SK-N-SH (cell line): ENCODE measurements at regions not wholly inside any gene's neighbourhood (a gene's known extent, or its start where the extent isn't known, plus 50 kb on each side); places are given as distances from the start of the nearest gene placed in this dataset.
A peak's percentile ranks its signal among the peaks of the same experiment; 100 is the strongest.

ENCODE experiments used
- CTCF ChIA-PET: fragments of 300-600, 350-600 bp; formaldehyde crosslinking; extraction: SDS; loops from one replicate; lab custom pipeline; 2021; lab: Yijun Ruan, JAX
- POLR2A ChIA-PET: fragments of 350-600 bp; sonication (Branson Sonifier 250); formaldehyde crosslinking; extraction: SDS; loops from one replicate; lab custom pipeline; 2020; ENCODE audit warnings: antibody characterized with exemption, inconsistent platforms; lab: Yijun Ruan, JAX
- DNase-seq: peaks from one replicate; pipeline ENCODE4 v3.0.0; 2012
- H2AFZ ChIP-seq: fragments of 200-600 bp; sonication (generic); 2 replicates; pipeline ENCODE4 v1.8.1; 2016; ENCODE audit warnings: antibody characterized with exemption, mild to moderate bottlenecking, low read depth
- H3F3A ChIP-seq: fragments of 200-600 bp; sonication (generic); replicated peaks from 2 replicates; pipeline ENCODE3; 2016; ENCODE audit warnings: antibody characterized with exemption, mild to moderate bottlenecking; ENCODE audit not compliant: insufficient read depth
- H3K27ac ChIP-seq, 2 experiments: fragments of 200-500 bp in 1 of 2; fragments of 200-600 bp in 1 of 2; sonication (Bioruptor generic) in 1 of 2; sonication (generic), shearing (Covaris generic) in 1 of 2; 2 replicates each; pipeline versions ENCODE4 v1.5.1 to v1.6.1; 2014 to 2016; ENCODE audit warnings: low read depth in 2 of 2, inconsistent platforms in 1 of 2, low read length in 1 of 2, mild to moderate bottlenecking in 1 of 2, mixed read lengths in 1 of 2
- H3K27me3 ChIP-seq: fragments of 200-600 bp; sonication (generic), shearing (Covaris generic); 2 replicates; pipeline ENCODE4 v1.6.1; 2016; ENCODE audit warnings: mixed run types; ENCODE audit not compliant: insufficient read depth
- H3K36me3 ChIP-seq, 2 experiments: fragments of 200-500 bp in 1 of 2; fragments of 200-600 bp in 1 of 2; sonication (Bioruptor generic) in 1 of 2; sonication (generic) in 1 of 2; replicated peaks in 1 of 2; 2 replicates each; pipeline versions ENCODE3 to v1.5.1; 2014 to 2016; ENCODE audit warnings: low read length in 1 of 2, mild to moderate bottlenecking in 1 of 2; ENCODE audit not compliant: insufficient read depth in 2 of 2, control insufficient read depth in 1 of 2
- H3K4me1 ChIP-seq, 2 experiments: fragments of 200-500 bp in 1 of 2; fragments of 200-600 bp in 1 of 2; sonication (Bioruptor generic) in 1 of 2; sonication (generic), shearing (Covaris generic) in 1 of 2; 2 replicates each; pipeline versions ENCODE4 v1.5.1 to v1.6.1; 2014 to 2016; ENCODE audit warnings: low read depth in 1 of 2, low read length in 1 of 2, mixed run types in 1 of 2; ENCODE audit not compliant: insufficient read depth in 2 of 2, control insufficient read depth in 1 of 2
- H3K4me2 ChIP-seq: fragments of 200-600 bp; sonication (generic), shearing (Covaris generic); 2 replicates; pipeline ENCODE4 v1.6.1; 2017; ENCODE audit warnings: mixed run types
- H3K4me3 ChIP-seq, 2 experiments: fragments of 200-500 bp in 1 of 2; fragments of 200-600 bp in 1 of 2; sonication (Bioruptor generic) in 1 of 2; sonication (generic), shearing (Covaris generic) in 1 of 2; 2 replicates each; pipeline versions ENCODE4 v1.5.1 to v1.8.1; 2014 to 2016; ENCODE audit warnings: low read depth in 2 of 2, inconsistent platforms in 1 of 2, low read length in 1 of 2, mild to moderate bottlenecking in 1 of 2, mixed read lengths in 1 of 2, moderate library complexity in 1 of 2
- H3K79me2 ChIP-seq: fragments of 200-600 bp; sonication (generic); 2 replicates; pipeline ENCODE4 v1.8.1; 2017; ENCODE audit warnings: mild to moderate bottlenecking; ENCODE audit not compliant: insufficient read depth
- H3K9ac ChIP-seq: fragments of 200-600 bp; sonication (generic); 2 replicates; pipeline ENCODE4 v1.6.1; 2017; ENCODE audit warnings: mixed run types
- H3K9me2 ChIP-seq: fragments of 200-600 bp; sonication (generic); 2 replicates; pipeline ENCODE4 v1.6.1; 2017; ENCODE audit warnings: mixed run types
- H3K9me3 ChIP-seq: fragments of 200-600 bp; sonication (generic); 2 replicates; pipeline ENCODE4 v1.6.1; 2017; ENCODE audit warnings: mixed run types, mild to moderate bottlenecking, moderate library complexity
- H4K20me1 ChIP-seq: fragments of 200-600 bp; sonication (generic); 2 replicates; pipeline ENCODE4 v1.6.1; 2017; ENCODE audit warnings: mild to moderate bottlenecking, mixed run types; ENCODE audit not compliant: insufficient read depth
- ELF1 ChIP-seq: IDR thresholded peaks from 2 replicates; pipeline ENCODE4 v1.4.0; 2012
- EP300 ChIP-seq, 2 experiments: IDR thresholded peaks; 2 replicates each; pipeline versions ENCODE4 v1.4.0 to v1.6.1; 2012; ENCODE audit warnings: borderline replicate concordance in 1 of 2, low read depth in 1 of 2, low read length in 1 of 2
- EZH2phosphoT487 ChIP-seq: fragments of 200-600 bp; sonication (generic); IDR thresholded peaks from 2 replicates; pipeline ENCODE4 v1.6.1; 2017; ENCODE audit warnings: low read depth, mixed run types, mild to moderate bottlenecking, antibody characterized with exemption, moderate library complexity, borderline replicate concordance
- FOSL2 ChIP-seq: IDR thresholded peaks from 2 replicates; pipeline ENCODE4 v1.4.0; 2012; ENCODE audit warnings: low read depth, mild to moderate bottlenecking, moderate library complexity, borderline replicate concordance
- GABPA ChIP-seq: IDR thresholded peaks from 2 replicates; pipeline ENCODE4 v1.4.0; 2012; ENCODE audit warnings: low read depth, mild to moderate bottlenecking
- GATA2 ChIP-seq: sonication (generic); formaldehyde crosslinking; IDR thresholded peaks from 2 replicates; pipeline ENCODE4 v1.5.0; 2020; ENCODE audit warnings: mild to moderate bottlenecking, missing genetic modification reagents
- MXI1 ChIP-seq: IDR thresholded peaks from 2 replicates; pipeline ENCODE4 v1.6.1; 2012; ENCODE audit warnings: mild to moderate bottlenecking, low read depth, low read length, improper control_type of control experiment
- RCOR1 ChIP-seq: fragments of 150-350 bp; IDR thresholded peaks from 2 replicates; pipeline ENCODE4 v1.6.1; 2017; ENCODE audit warnings: antibody characterized with exemption, low read length
- RFX5 ChIP-seq: IDR thresholded peaks from 2 replicates; pipeline ENCODE4 v1.6.1; 2012; ENCODE audit warnings: mild to moderate bottlenecking, improper control_type of control experiment, low read length
- RXRA ChIP-seq: IDR thresholded peaks from 2 replicates; pipeline ENCODE4 v1.4.0; 2012; ENCODE audit warnings: low read depth, mild to moderate bottlenecking, borderline replicate concordance
- SIN3A ChIP-seq: IDR thresholded peaks from 2 replicates; pipeline ENCODE4 v1.6.1; 2012; ENCODE audit warnings: low read depth, mild to moderate bottlenecking, low read length, moderate library complexity, borderline replicate concordance
- TAF1 ChIP-seq: IDR thresholded peaks from 2 replicates; pipeline ENCODE4 v1.6.1; 2012; ENCODE audit warnings: low read depth, mild to moderate bottlenecking, low read length, moderate library complexity, borderline replicate concordance
- TCF12 ChIP-seq: IDR thresholded peaks from 2 replicates; pipeline ENCODE4 v1.4.0; 2012
- WGBS: methylation state at CpG from one replicate; pipeline ENCODE4 v1.1.6; 2017; ENCODE audit warnings: low lambda C conversion rate; 5-methylcytosine and 5-hydroxymethylcytosine counted together
- TF ChIP-seq, protein P1 (sequence below): IDR thresholded peaks from 2 replicates; pipeline ENCODE4 v1.4.0; 2012; ENCODE audit warnings: low read depth, borderline replicate concordance
- TF ChIP-seq, protein P2 (sequence below): IDR thresholded peaks from 2 replicates; pipeline ENCODE4; 2012
- TF ChIP-seq, protein P3 (sequence below): IDR thresholded peaks from 2 replicates; pipeline ENCODE4 v1.4.0; 2012; ENCODE audit warnings: low read depth
- TF ChIP-seq, protein P4 (sequence below): fragments of 150-350 bp; IDR thresholded peaks from 2 replicates; pipeline ENCODE4 v1.6.1; 2017; ENCODE audit warnings: antibody characterized with exemption, low read length, low read depth, borderline replicate concordance
- TF ChIP-seq, protein P5 (sequence below): IDR thresholded peaks from 2 replicates; pipeline ENCODE4 v1.4.0; 2012; ENCODE audit warnings: low read depth, borderline replicate concordance
- TF ChIP-seq, protein P6 (sequence below): IDR thresholded peaks from 2 replicates; pipeline ENCODE4 v1.6.1; 2012; ENCODE audit warnings: mild to moderate bottlenecking, low read depth, low read length, moderate library complexity

DNA sequence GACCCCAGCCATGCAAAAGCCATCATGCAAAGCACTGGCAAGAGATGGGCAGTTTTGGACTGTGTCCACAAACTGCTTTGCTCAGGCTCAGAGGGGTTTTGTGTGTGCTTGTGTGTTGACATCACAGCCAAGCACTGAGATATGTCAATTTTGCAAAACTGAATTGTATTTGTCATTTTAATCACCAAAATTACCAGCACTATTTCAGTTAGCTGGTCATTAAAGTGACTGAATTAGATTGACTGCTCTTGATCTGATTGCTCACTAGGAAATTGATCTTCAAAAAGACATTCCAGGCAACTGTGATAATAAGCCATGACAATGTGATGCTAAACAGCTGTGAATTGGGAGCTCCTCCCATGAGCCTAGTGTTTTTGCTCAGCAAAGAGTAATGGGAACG, 337.3 kb upstream of the GNPDA2 start (continued):
- peak in 1 of 2 experiments; percentile 74; a peak in 2 of 4 replicates for TF ChIP-seq EP300 (IDR thresholded peaks at IDR 0.05; ENCODE audit: borderline replicate concordance in 1 of 2, low read depth in 1 of 2, low read length in 1 of 2)
- TF ChIP-seq TCF12: peak; percentile 30; the same call in 1 of the 2 replicates
- TF ChIP-seq TAF1: no peak
- no peak for TF ChIP-seq MXI1
- no peak for TF ChIP-seq GABPA
- TF ChIP-seq RCOR1: peak; percentile 91
- TF ChIP-seq, protein P1, sequence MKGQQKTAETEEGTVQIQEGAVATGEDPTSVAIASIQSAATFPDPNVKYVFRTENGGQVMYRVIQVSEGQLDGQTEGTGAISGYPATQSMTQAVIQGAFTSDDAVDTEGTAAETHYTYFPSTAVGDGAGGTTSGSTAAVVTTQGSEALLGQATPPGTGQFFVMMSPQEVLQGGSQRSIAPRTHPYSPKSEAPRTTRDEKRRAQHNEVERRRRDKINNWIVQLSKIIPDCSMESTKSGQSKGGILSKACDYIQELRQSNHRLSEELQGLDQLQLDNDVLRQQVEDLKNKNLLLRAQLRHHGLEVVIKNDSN: no peak
- TF ChIP-seq, protein P2, sequence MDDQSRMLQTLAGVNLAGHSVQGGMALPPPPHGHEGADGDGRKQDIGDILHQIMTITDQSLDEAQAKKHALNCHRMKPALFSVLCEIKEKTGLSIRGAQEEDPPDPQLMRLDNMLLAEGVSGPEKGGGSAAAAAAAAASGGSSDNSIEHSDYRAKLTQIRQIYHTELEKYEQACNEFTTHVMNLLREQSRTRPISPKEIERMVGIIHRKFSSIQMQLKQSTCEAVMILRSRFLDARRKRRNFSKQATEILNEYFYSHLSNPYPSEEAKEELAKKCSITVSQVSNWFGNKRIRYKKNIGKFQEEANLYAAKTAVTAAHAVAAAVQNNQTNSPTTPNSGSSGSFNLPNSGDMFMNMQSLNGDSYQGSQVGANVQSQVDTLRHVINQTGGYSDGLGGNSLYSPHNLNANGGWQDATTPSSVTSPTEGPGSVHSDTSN: no peak
- TF ChIP-seq, protein P3, sequence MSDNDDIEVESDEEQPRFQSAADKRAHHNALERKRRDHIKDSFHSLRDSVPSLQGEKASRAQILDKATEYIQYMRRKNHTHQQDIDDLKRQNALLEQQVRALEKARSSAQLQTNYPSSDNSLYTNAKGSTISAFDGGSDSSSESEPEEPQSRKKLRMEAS: no peak
- no peak for TF ChIP-seq EZH2phosphoT487
- TF ChIP-seq SIN3A: no peak
- no peak for TF ChIP-seq RFX5
- TF ChIP-seq ELF1: no peak
- TF ChIP-seq, all 33 proteins: peak for 7

DNA sequence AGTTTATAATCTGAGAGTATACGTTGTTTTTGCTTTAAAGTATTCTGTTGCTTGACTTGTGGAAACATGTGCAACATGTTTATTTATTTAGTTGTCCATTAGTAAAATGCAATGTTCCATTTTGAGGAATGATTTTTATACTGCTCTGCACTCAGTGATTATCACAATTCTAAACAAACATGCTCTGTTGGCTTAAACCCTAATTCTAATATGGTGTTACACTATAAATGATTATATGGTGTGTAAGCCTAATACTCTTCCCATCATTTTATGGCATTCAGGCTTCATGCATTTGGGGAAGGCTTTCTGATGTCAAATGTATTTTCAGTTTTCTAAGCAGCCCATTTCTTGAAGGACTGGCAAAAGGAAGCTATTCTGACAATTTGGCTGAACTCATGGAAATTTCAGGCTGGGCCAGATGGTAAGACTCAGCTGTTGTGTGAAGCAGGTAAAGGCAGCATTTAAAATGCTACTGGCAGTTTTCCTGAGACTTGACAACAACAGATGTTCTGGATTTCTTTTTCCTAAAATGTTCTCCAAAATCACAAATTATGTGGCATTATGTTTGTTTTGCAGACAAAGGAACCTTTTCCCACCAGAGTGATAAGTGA, 336.7 kb upstream of the GNPDA2 start:
- Histone ChIP-seq H3K4me1 (no peaks in the 10 kb centered on the region; a peak in 1 of 4 replicates), H2AFZ (no peak overlapping the region), H3K9ac (no peak overlapping the region), H3K9me2 (no peaks in the 10 kb centered on the region), H3F3A (no peaks in the 10 kb centered on the region), H3K79me2 (no peaks in the 10 kb centered on the region), H3K27ac (peak overlapping the region in 1 of 2 experiments; percentile 16; a peak in 1 of 4 replicates), H3K9me3 (no peaks in the 10 kb centered on the region; the same call in 1 of the 2 replicates), H4K20me1 (no peaks in the 10 kb centered on the region), H3K4me2 (no peak overlapping the region), H3K36me3 (no peaks in the 10 kb centered on the region), H3K27me3 (no peaks in the 10 kb centered on the region), H3K4me3 (no peak overlapping the region)
- CTCF ChIA-PET: no interaction called here
- no peak for DNase-seq
- WGBS: 0% methylated on average over 1 of the region's 1 CpG
- POLR2A ChIA-PET: no interaction called here
- TF ChIP-seq RXRA (no peak), FOSL2 (no peak), EP300 (IDR thresholded peaks at IDR 0.05; ENCODE audit: borderline replicate concordance in 1 of 2, low read depth in 1 of 2, low read length in 1 of 2) (no peak), TCF12 (no peak), GATA2 (no peak)
- TF ChIP-seq, protein P4, sequence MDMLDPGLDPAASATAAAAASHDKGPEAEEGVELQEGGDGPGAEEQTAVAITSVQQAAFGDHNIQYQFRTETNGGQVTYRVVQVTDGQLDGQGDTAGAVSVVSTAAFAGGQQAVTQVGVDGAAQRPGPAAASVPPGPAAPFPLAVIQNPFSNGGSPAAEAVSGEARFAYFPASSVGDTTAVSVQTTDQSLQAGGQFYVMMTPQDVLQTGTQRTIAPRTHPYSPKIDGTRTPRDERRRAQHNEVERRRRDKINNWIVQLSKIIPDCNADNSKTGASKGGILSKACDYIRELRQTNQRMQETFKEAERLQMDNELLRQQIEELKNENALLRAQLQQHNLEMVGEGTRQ: no peak
- TF ChIP-seq, protein P5, sequence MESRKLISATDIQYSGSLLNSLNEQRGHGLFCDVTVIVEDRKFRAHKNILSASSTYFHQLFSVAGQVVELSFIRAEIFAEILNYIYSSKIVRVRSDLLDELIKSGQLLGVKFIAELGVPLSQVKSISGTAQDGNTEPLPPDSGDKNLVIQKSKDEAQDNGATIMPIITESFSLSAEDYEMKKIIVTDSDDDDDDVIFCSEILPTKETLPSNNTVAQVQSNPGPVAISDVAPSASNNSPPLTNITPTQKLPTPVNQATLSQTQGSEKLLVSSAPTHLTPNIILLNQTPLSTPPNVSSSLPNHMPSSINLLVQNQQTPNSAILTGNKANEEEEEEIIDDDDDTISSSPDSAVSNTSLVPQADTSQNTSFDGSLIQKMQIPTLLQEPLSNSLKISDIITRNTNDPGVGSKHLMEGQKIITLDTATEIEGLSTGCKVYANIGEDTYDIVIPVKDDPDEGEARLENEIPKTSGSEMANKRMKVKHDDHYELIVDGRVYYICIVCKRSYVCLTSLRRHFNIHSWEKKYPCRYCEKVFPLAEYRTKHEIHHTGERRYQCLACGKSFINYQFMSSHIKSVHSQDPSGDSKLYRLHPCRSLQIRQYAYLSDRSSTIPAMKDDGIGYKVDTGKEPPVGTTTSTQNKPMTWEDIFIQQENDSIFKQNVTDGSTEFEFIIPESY: no peak
- TF ChIP-seq, protein P3: no peak
- TF ChIP-seq, protein P6, sequence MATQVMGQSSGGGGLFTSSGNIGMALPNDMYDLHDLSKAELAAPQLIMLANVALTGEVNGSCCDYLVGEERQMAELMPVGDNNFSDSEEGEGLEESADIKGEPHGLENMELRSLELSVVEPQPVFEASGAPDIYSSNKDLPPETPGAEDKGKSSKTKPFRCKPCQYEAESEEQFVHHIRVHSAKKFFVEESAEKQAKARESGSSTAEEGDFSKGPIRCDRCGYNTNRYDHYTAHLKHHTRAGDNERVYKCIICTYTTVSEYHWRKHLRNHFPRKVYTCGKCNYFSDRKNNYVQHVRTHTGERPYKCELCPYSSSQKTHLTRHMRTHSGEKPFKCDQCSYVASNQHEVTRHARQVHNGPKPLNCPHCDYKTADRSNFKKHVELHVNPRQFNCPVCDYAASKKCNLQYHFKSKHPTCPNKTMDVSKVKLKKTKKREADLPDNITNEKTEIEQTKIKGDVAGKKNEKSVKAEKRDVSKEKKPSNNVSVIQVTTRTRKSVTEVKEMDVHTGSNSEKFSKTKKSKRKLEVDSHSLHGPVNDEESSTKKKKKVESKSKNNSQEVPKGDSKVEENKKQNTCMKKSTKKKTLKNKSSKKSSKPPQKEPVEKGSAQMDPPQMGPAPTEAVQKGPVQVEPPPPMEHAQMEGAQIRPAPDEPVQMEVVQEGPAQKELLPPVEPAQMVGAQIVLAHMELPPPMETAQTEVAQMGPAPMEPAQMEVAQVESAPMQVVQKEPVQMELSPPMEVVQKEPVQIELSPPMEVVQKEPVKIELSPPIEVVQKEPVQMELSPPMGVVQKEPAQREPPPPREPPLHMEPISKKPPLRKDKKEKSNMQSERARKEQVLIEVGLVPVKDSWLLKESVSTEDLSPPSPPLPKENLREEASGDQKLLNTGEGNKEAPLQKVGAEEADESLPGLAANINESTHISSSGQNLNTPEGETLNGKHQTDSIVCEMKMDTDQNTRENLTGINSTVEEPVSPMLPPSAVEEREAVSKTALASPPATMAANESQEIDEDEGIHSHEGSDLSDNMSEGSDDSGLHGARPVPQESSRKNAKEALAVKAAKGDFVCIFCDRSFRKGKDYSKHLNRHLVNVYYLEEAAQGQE: no peak
